ENCODE measurements at regions not wholly inside any gene's neighbourhood (a gene's known extent, or its start where the extent isn't known, plus 50 kb on each side); places are given as distances from the start of the nearest gene placed in this dataset.

DNA sequence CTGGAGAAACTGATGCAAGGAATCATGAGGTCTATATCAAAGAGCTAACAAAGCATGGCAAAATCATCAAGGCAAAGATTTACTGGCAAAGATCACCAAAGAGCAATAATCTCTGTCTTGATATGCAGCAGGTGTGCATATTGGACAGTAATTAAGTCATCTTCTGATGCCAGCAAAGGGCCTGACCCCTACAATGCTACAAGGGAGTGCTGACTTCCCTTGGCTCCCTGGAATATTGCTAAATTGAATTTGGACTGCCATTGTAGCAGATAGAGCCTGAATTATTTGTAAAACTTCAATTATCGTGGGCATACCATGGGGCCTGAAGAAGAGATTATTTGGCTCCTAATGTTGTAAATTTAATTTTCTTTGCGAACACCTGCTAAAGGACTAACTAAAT, 307.9 kb upstream of the SYT1 start:
- no peak for TF ChIP-seq POLR2A (IDR thresholded peaks at IDR 0.05)
- TF ChIP-seq, protein P1, sequence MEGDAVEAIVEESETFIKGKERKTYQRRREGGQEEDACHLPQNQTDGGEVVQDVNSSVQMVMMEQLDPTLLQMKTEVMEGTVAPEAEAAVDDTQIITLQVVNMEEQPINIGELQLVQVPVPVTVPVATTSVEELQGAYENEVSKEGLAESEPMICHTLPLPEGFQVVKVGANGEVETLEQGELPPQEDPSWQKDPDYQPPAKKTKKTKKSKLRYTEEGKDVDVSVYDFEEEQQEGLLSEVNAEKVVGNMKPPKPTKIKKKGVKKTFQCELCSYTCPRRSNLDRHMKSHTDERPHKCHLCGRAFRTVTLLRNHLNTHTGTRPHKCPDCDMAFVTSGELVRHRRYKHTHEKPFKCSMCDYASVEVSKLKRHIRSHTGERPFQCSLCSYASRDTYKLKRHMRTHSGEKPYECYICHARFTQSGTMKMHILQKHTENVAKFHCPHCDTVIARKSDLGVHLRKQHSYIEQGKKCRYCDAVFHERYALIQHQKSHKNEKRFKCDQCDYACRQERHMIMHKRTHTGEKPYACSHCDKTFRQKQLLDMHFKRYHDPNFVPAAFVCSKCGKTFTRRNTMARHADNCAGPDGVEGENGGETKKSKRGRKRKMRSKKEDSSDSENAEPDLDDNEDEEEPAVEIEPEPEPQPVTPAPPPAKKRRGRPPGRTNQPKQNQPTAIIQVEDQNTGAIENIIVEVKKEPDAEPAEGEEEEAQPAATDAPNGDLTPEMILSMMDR (IDR thresholded peaks at IDR 0.05): no peak
- no peaks in the 10 kb centered on the region for H3K27me3 ChIP-seq

DNA sequence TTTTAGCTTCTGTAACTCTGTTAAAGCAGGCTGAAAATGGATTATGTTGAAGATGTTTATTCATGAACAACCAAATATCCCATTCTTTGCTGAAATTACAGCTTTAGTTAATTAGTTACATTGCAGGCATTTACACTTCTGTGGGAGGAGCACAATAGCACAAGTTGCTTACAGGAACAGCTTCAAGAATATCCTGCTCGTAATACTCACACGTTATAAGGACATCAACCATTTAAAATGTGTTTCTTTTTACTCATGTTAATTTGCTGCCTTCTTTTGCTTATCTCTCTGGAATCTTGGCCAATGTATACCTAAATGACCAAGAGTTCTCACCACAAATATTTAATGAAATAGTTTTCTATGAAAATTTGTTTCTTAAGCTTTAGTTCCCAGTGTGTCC, 305.2 kb upstream of the SYT1 start:
- Histone ChIP-seq H3K4me1 (no peaks in the 10 kb centered on the region), H3K27ac (no peak overlapping the region), H3K4me3 (no peak overlapping the region), H3K27me3 (no peaks in the 10 kb centered on the region), H3K36me3 (no peaks in the 10 kb centered on the region), H3K9me3 (no peaks in the 10 kb centered on the region)
- TF ChIP-seq, protein P1 (IDR thresholded peaks at IDR 0.05): no peak
- no peak for TF ChIP-seq POLR2A (IDR thresholded peaks at IDR 0.05)
- DNase-seq: no peak

More for the DNA sequence above, 307.9 kb upstream of the SYT1 start:
- Histone ChIP-seq H3K4me1 (no peaks in the 10 kb centered on the region), H3K9me3 (no peaks in the 10 kb centered on the region), H3K4me3 (no peak overlapping the region), H3K27ac (no peak overlapping the region), H3K36me3 (no peaks in the 10 kb centered on the region)
- no peak for DNase-seq

DNA sequence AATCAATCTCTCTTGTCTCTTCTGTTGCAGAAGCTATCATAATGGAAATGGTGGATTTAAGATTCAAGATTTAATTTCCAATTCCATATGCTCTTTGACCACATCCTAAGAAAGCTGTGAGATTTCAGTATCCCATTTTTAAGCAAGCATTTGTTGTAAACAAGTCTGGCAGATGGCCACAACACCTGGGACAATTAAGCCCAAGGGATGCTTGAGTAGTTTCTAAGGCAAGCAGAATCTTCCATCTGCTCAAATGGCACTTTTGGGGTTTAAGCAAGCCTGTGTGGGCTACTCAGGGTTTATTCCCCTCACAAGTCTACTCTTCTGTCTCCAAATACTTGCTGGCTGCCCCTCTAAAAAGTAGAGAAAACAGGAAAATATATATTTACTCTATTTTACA, 304.7 kb upstream of the SYT1 start:
- Histone ChIP-seq H3K4me1 (no peaks in the 10 kb centered on the region), H3K27me3 (no peaks in the 10 kb centered on the region), H3K4me3 (no peak overlapping the region), H3K9me3 (no peaks in the 10 kb centered on the region), H3K36me3 (no peaks in the 10 kb centered on the region), H3K27ac (no peak overlapping the region)
- no peak for DNase-seq
- no peak for TF ChIP-seq POLR2A (IDR thresholded peaks at IDR 0.05)
- TF ChIP-seq, protein P1 (IDR thresholded peaks at IDR 0.05): no peak

DNA sequence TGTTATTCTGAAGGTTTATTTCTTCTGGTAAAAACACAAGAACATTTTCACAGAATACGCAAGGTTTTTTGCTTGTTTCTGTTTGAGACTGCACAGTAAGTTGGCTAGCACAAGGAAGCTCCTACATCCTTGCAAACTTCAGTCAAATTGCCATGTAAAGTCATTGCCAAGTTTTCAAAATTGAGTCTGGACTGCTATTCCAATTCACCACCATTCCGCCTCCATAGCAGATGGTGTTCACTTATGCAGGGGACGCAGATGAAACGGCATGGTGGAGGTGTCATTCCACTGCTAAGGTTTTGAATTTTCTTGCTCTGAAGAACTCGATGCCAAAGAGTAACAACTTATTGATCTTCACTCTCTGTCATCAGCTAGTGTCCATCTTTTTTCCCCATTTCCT, 303.9 kb upstream of the SYT1 start:
- Histone ChIP-seq H3K27ac (no peak overlapping the region), H3K4me3 (no peak overlapping the region), H3K36me3 (no peaks in the 10 kb centered on the region), H3K9me3 (no peaks in the 10 kb centered on the region), H3K4me1 (no peaks in the 10 kb centered on the region), H3K27me3 (no peaks in the 10 kb centered on the region)
- DNase-seq: no peak
- TF ChIP-seq, protein P1 (IDR thresholded peaks at IDR 0.05): no peak
- TF ChIP-seq POLR2A (IDR thresholded peaks at IDR 0.05): no peak

DNA sequence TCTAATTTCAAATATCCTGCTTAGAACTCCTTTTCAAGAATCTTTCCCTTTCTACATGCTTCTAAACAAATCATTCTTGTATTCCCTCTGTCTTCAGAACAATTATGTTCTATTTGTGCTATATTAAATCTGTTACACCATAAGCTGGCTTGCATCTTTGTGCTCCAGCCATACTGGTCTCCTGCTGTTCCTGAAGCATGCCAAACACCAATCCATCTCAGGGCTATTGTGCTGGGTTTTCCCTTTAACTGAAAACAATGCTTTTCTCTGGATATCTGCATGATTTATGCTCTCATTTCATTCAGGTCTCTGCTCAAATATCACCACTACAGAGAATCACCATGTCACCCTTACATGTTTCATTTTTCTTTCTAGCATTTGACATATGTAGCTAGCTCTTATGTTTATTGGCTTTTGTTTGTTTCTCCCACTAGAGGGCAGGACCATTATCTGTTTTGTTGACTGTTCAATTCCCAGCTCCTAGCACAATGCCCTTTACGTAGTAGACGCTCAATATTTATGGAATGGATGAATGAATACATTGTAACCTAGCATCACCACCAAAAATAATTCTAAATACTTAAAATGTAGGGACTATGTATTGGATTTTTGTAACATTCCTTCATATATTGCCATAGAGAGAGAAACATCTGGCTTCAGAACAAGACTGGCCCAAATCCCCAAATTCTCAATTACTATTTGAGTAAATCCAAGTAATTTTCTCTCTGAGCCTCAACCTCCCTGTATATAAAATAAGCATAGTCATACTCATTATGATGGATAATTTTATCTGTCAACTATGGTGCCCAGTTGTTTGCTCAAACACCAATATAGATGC, 302.0 kb upstream of the SYT1 start:
- Histone ChIP-seq H3K4me1 (no peaks in the 10 kb centered on the region), H3K9me3 (no peaks in the 10 kb centered on the region), H3K36me3 (no peaks in the 10 kb centered on the region), H3K27me3 (no peaks in the 10 kb centered on the region), H3K27ac (no peak overlapping the region), H3K4me3 (no peak overlapping the region)
- no peak for DNase-seq
- TF ChIP-seq, protein P1 (IDR thresholded peaks at IDR 0.05): peak in 1 of 6 experiments; percentile 26
- TF ChIP-seq POLR2A (IDR thresholded peaks at IDR 0.05): no peak
